NCI-H82 treated with DMSO at 0.1 percent for 48 hours (cell line): ENCODE measurements at regions not wholly inside any gene's neighbourhood (a gene's known extent, or its start where the extent isn't known, plus 50 kb on each side); places are given as distances from the start of the nearest gene placed in this dataset.

Source experiments
- DNase-seq: peaks from one replicate; lab custom pipeline; 2025; ENCODE audit not compliant: unreplicated experiment; lab: John Stamatoyannopoulos, UW

DNA sequence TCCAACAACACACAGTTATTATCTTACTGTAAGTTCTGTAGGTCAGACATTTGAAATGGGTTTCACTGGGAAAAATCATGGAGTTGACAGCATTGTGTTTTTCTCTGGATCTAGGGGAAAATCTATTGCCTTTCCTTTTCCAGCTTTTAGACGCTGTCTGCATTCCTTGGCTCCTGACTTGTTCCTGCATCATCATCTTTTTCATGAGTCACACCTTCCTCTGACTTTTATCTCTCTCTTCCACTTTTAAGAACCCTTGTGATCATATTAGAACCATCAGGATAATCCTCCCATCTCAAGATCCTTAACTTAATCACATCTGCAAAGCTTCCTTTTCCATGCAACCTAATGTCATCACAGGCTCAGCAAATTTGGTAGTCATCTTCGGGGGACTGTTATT lies 1454.8 kb downstream of the RPA4 start:
- no peak for DNase-seq

DNA sequence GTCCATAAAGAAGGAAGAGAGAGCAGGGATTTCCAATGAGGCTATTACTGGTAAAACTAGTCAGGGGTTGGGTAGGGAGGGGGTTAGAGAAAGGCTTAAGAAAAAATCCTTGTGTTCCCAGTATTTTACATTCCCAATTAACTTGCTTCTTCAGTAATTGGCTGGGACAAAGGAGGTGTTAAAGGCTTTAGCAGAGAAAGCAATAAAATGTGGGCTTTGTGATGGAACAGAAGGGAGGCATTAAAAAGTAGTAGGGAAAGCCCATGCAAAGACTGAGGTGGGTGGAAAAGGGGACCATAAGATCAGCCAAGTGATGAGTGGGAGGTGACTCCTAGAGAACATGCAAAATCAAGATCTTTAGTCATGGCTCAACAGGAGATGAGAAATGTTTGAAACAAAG lies 1467.2 kb downstream of the RPA4 start:
- no peak for DNase-seq

DNA sequence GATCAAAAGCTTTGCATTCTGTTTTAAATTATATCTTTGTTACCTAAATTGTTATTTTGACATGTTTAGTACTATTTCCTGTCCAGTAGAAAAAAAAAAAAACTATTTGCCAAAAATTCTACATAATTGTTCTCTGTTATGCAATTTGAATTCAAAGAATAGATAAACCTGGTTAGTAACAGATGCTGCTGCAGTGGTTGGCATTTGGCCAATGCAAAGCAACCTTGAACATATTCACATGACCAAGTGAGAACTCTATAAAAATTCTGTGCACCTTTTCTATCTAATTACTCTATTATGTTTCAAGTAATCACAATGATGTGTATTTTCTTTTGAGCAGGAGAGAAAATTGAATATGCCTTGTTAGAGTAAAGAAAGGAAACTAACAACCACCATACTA lies 1473.4 kb downstream of the RPA4 start:
- DNase-seq, result no peak

DNA sequence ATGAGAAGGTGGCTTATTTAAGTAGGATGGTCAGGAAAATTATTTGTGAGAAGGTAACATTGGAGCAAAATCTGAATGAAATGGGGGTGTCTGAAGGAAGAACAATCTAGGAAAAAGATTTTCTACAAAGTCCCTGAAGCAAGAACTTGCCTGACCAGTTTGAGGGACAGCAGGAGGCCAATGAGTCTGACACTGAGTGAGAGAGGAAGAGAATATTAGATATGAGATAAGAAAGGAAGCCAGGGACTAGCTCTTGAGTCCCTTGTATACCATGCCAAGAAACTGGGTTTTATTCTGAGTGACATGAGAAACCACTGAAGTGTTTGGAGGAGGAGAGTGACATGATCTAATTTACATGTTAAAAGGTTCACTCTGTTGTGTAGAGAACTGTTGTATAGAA lies 1478.9 kb downstream of the RPA4 start:
- DNase-seq, result no peak

DNA sequence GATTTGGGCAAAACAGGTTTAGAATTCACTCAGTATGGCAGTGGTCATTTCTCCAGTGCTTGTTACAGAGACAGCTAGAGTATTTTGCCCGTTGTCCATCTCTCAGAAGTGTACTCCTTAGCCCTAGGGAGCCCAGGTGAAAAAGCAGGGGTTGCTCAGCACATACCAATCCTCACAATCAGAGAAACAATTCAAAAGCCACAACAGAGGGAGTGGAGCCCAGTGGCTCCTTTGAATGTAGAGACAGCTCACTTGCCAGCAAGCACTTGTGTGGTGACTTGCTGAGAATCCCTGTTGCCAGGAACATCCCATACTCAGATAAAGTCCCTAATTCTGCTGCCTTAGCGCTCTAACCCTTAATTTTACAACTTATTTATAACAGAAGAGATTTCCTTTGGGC lies 1488.3 kb downstream of the RPA4 start:
- DNase-seq, result no peak

DNA sequence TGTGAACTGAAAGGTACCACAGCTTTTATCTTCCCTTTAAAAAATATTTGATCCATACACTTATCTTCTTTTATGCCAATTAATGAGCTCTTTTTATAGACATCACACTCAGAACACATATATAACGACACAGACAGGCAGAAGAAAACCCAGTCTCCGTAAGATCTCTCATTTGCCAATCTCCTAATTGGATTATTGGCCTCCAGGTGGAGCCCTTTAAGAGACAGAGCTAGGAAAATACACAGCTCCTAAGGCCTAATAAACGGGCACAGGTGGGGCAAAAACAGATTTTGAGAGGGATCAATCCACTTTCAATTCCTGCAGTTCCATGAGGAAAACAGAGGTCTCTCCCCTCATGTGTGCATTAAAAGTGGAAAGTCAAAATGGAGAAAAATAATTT lies 1495.4 kb downstream of the RPA4 start:
- DNase-seq, result peak; percentile 9

DNA sequence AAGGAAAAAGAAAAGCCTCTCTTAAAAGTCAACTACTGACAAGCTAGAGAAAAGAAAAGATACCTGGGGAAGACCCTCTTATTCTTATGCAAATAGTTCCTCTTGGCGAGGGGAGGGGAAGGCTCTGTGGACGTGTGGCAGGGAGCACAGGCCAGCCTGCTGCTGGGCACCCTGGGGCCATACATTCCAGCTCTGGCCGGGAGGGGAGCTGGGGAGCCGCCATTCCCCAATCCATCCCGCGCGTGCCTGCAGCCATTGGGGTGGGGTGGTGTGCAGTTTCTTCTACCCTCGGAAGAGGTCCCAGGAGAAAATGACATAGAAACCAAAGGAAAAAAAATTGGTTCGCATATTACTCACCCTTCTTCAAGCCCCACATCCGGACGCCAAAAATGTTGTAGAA lies 1496.4 kb downstream of the RPA4 start:
- DNase-seq, result no peak

DNA sequence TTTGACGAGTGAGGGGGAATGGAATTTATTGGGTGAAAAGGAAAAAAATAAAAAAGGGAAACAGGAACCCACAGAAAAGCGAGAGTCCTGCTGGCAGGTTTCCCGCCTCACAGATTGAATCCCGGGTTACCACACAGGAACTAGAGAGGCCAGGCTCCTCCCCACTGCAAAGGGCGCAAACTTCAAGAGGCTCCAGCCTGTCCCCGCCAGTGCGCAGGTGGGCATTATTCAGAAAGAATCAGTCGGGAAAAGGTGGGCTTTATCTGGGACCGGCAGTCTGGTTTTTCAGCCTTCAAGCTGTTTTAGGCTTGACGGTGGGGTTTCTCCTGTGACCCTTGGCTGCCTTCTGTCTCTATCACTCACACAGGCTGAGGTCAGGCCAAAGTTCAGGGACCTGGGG lies 1496.8 kb downstream of the RPA4 start:
- DNase-seq, result no peak

DNA sequence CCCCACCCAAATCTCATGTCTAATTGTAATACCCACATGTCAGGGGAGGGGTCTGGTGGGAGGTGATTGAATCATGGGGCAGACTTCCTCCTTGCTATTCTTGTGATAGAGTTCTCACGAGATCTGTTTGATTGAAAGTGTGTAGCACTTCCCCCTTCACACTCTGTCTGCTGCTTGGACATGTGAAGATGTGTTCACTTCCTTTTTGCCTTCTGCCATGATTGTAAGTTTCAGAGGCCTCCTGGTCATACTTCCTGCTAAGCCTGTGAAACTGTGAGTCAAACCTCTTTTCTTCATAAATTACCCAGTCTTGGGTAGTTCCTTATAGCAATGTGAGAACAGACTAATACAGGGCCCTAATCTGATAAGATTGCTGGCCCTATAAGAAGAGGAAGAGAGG lies 1514.8 kb downstream of the RPA4 start:
- DNase-seq, result no peak

DNA sequence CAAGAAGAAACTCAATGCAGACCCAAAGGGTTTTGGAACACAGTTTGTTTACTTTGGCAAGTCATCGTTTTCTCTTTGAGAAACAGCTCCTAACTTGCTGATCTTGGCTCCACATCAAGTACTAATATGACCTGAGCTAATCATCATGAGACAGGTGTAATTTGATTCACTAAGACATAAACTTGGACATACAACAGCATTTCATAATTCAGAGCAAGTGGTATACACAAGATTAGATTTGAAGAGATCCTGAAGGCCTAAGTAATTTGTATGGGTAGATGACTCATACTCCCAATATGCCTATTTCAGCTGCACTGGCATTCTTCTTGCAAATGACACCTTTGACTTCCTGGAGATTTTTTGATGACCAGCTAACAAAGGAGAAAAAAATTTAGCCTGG lies 1521.7 kb downstream of the RPA4 start:
- DNase-seq, result no peak

DNA sequence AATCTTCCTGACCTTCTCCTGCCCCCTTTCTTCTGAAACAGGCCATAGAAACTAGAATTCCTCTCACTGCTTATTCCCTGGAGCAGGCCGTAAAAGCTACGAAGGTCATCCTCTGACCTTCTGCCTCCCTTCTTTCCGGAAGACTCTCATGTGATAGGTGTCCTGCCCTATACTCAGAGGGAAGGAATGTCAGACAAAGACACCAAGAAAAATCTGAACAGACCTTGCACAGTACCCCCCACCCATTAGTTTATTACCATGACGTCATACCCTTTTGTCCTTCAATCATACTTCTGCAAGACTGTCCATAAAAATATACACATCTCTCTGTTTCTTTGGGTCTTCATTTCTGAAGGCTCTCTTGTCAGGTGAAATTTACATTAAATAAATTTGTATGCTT lies 1523.9 kb downstream of the RPA4 start:
- DNase-seq, result no peak

DNA sequence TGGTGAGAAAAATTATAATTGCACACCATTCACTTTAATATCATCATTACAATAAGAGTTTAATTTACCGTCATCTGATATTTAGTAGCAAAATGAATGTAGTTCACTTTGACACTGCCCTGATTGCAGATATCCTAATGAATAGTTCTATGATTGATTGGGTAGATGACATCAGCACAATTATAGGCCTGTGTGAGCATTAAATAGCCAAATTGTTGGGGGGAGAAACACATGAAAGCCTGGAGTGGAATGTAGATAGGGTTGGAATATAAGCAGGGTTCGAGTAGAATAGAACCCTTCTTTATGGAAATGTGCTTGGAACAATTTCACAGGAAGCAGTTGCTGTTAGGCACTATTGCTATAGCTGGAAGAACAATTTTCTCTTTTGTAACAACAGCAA lies 1526.2 kb downstream of the RPA4 start:
- DNase-seq, result no peak

DNA sequence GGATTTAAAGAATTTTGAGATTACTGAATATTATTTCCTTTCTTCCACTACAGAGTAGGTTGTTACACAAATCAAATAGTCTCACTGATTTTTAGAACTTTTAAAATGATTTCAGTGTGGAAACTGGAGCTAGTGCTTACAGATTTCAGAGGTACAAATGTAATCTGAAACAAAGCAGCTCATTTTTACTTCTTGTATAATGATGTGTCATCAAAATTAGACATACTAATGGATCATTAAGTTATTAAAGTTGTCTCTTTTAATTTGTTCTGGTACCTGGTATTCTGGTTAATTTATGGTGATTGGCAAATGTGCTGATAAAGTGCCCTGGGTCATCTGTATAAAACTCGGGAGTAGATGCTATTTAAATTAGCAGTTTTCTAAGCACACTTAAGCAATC lies 1528.3 kb downstream of the RPA4 start:
- DNase-seq, result no peak

DNA sequence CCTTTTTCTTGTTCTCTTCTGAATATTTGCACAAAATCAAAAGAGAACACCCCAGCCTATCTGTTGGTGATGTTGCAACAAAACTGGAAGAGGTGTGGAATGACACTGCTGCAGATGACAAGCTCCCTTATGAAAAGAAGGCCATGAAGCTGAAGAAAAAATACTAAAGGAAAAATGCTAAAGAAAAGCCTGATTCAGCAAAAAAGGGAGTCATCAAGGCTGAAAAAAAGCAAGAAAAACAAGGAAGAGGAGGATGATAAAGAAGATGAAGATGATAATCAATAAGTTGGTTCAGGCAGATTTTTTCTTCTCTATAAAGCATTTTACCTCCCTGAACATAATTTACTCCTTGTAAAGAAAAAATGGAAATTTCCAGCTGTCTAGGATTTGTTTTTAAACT lies 1538.8 kb downstream of the RPA4 start:
- DNase-seq, result no peak

DNA sequence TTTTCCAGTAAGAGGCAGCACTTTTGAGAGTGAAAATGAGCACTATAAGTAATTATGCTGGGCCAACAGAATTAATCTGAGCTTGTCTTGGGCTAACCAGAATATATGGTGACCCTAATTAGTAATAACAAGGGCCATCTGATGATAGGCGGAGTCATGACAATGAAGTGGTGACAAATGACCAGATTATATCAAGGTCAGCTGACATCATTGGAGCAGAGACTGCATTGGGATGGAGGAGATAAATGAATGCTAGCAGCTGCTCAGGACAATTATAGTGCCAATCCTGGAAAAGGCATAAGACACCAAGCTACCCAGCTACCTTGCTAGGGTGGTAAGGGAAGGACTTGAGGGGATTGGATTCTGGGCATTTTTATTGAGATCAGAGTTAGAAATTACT lies 1548.7 kb downstream of the RPA4 start:
- DNase-seq, result no peak

DNA sequence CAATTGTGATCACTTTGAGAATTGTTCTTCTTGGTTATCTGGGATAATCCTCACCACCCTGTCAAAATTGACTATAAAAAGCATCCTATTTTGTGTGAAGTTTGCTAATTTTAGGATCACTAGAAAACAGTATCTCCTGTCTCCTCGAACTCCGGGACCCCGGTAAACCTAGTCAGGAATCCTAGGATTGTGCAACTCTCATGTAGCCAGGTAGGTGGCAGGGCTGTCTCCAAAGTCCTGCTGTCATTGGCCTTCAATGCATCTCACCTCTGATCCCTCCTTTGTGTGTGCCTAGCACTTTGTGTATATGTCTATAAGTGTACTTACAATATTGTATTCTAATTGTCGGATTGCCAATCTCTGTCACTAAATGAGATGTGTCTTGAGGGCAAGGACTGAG lies 1564.8 kb downstream of the RPA4 start:
- DNase-seq, result no peak

DNA sequence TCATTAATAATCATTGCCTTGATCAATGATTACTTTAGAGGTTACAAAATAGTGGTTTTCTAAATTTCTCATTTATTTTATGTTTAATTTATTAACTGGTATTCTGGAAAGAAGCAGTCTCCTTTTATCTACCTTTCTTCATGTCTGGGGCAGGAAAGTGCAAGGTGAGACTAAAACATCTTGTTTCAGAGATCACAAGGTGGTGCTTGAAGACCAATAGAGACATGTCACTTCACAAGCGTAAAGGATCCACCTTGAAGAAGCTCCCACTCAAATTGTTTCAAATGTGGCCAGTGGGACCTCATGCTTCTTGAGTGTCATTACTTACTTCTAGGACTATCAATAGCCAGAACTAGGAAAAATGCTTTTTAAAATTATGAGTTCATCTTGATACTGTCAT lies 1568.7 kb downstream of the RPA4 start:
- DNase-seq, result no peak

DNA sequence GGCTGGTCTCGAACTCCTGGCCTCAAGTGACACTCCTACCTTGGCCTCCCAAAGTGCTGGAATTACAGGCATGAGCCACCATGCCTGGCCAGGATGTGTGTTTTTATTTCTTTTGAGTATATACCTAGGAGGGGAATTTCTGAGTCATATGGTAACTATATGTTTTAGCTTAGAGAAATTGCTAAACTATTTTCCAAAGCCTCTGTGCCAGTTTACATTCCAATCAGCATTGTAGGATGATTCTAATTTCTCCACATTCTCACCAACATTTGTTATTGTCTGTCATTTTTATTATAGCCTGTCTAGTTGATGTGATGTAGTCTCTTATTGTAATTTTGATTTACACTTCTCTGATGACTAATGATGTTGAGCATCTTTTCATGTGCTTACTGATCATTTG lies 1576.0 kb downstream of the RPA4 start:
- no peak for DNase-seq

DNA sequence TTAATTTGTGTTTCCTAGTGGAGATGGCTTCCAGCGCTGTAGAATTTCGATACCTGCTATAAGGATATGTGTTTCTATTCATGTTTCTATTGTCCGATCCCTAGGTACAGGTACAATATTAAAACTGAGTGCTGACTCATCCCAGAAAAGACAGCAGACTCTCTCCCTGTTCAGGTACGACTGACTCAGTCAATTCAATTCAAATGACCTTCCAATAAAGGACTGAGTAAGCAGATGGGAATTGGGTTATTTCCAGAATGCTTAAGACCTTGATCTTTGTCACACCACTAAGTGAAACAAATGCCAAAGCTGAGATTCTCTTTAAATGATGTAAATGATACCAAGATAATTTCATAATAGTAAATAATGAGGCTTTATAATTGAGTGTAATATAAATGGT lies 1596.9 kb downstream of the RPA4 start:
- DNase-seq, result no peak

DNA sequence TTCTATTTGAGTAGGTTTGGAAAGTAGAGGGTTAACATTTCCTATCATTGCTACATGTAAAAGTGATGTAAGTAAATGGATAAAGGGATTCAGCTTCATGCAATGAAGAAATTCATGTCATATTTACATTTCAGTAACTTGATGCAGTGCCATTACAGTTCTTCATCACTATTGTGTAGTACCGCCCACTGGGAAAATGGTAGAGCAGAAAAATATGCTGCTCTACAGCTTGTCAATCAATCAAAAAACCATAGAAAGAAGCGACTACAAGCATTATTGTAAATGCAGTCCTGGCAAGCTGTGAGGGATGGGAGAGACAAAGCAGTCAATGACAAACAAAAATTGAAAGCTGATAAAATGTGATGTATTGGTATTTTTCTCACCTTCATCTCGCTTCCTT lies 1597.9 kb downstream of the RPA4 start:
- no peak for DNase-seq

DNA sequence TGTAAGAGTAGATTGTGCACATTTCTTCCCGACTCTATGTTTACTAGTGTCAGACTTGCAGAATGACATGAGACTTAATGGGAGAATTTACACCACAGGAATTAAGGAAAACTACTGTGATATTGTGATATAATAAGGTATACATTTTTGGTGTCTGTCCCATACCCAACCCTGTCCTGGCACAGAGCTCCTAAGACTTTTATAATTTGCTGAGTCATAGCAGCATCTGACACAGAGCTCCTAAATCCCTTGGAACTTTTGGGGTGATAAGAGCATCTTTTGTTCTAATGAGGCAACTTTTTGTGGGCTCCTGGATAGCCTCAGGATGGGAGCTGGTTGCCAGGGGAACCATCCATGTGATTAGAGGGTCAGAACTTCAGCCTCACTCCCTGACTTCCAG lies 1607.0 kb downstream of the RPA4 start:
- no peak for DNase-seq

DNA sequence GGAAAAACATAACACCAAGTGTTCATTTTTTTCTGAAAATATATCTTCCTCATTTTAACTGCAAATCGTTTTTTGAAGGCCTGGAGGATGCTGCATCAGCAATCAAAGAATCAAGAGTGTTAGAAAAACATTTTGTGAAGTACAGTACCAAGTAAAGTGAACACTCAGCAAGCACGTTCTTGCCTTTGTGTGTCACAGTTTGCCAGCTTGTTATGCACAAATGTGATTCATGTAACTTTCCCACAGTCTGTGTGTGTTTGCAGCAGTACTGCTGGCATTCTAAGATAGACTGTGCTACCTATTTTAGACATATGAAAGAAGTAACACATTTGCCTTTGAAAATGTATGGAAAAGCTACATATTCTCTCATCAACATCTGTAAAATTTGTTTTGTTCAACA lies 1617.7 kb downstream of the RPA4 start:
- DNase-seq, result no peak

DNA sequence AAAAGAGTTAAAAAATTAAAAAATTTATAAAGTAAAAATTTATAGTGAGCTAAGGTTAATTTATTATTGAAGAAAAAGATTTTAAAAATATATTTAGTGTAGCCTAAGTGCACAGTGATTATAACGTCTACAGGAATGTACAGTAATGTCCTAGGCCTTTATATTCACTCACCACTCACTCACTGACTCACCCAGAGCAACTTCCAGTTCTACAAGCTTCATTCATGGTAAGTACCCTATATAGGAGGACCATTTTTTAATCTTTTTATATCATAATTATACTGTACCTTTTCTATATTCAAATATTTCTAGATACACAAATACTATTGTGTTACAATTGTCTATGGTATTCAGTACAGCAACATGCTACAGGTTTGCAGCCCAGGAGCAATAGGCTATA lies 1623.2 kb downstream of the RPA4 start:
- DNase-seq, result no peak

DNA sequence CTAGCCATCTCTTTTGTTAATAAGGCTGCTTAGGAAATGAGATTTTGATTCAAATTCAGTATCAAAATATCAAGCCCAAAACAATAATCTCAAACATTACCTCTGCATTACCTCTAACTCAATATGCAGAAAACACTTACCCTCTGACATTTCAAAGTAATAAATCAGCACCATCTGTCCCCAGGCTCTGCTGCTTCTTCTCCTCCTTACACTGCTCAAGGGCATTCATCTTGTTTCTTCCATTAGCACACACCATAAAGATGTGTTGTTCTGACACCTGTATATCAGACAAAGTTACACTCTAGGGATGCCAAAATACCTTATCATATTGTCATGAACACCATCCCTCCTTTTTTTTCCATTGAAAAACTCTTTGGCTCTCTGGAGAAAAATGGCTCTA lies 1630.3 kb downstream of the RPA4 start:
- no peak for DNase-seq
